ENCODE measurements at regions not wholly inside any gene's neighbourhood (a gene's known extent, or its start where the extent isn't known, plus 50 kb on each side); places are given as distances from the start of the nearest gene placed in this dataset.

- DNase-seq: no peak
Observed at GRCh38 chr2:48137829-48138228, 176.7 kb upstream of the FOXN2 start.

GRCh38 chr2:48138898-48139297 is 175.6 kb upstream of the FOXN2 start:
- no peak for DNase-seq

DNA sequence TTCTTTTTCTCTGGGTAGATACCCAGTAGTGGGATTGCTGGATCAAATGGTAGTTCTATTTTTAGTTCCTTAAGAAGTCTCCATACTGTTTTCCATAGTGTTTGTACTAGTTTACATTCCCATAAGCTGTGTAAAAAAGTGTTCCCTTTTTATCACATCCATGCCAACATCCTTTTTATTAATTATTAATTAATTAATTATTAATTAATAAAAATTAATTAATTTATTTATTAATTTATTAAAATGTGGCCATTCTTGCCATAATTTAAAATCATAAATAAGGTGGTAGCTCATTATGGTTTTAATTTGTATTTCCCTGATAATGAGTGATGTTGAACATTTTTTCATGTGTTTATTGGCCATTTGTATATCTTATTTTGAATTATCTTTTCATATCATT is 173.9 kb upstream of the FOXN2 start:
- DNase-seq: no peak

DNA sequence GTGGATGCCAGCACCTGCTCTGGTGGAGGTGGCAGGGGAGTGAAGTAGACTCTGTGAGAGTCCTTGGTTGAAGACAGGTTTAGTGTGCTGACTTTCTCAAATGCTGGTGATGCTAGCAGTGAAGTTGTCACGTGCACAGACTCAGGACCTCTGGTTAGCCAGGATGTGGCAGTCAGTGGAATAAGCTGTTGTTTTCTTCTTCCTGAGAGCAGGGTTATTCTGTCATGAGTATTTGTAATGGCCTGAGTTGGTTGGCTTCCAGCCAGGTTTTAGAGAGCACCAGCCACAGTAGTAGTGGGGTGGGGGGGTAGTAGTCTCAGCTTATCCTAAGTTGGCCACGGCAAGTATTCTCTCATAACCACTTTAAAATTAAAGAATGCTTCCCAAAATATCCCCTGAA is 169.7 kb upstream of the FOXN2 start:
- no peak for DNase-seq

GRCh38 chr2:48145845-48146452 is 168.5 kb upstream of the FOXN2 start:
- DNase-seq: no peak

- DNase-seq: no peak
Observed at GRCh38 chr2:48146552-48146951, 167.9 kb upstream of the FOXN2 start.

DNA sequence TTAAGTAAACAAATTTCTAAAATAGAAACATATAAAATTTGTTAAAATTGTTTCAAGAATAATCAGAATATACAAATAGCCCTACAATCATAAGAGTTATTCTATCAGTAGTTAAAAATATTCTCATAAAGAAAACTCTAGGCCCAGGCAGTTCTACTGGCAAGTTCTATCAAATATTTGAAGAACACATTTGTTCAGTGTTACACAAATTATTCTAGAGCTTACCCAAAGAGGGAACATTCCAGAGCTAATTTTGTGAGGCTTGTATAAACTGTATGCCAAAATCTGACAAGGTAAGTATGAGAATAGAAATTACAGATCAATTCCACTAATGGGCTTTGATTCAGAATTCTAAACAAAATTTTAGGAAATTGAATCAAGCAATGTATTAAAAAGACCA is 166.8 kb upstream of the FOXN2 start:
- no peak for DNase-seq

DNA sequence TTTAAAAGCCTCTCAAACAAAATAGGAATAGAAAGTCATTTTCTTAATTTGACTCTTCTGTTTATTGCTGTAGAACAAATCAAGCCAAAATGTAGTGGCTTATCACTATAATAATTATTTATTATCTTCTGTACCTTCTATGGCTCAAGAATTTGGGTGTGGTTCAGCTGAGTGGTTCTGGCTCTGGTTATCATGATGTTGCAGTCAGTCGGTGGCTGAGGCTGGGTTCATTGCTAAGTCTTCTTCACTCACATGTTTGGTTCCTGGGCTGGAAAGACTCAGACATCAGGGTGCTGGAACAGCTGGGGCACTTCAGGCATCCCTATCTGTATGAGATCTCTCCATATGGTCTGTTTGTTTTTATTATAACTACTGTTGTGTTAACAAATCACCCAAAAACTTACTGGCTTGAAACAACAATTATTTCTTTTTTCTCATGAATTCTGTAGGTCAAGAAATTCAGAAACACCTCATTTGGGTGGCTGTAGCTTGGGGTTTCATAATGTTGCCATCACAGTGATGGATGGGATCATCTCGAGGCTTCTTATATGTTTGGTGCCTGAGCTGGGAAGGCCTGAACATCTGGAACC is 165.5 kb upstream of the FOXN2 start:
- no peak for DNase-seq

DNA sequence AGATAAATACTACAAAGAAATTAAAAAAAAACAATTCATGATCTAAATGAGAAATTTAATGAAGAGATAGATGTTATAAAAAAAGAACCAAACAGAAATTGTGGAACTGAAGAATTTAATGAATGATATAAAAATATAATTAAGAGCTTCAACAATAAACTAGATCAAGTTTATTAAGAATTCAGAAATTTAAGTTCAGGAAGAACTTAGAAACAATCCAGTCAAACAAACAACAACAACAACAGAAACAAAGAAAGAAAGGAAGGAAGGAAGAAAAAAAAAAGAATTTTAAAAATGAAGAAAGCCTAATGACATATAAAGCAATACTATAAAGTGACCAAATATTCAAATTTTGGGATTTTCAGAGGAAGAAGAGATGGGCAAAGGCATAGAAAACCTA is 157.3 kb upstream of the FOXN2 start:
- DNase-seq: no peak

DNA sequence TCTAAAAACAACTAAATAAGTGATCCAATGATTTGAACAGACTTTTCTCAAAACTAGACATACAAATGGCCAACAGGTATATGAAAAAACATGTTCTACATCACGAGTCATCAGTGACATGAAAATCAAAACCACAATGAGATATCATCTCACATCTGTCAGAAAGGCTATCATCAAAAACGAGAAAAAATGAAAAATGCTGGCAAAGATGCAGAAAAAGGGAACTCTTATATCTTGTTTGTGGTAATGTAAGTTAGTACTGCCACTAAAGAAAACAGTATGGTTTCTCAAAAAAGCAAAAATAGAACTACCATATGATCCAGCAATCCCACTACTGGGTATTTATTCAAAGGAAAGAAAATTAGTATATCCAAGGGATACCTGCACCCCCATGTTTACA is 152.9 kb upstream of the FOXN2 start:
- no peak for DNase-seq

GRCh38 chr2:48162742-48163141 is 151.7 kb upstream of the FOXN2 start:
- DNase-seq: no peak

DNA sequence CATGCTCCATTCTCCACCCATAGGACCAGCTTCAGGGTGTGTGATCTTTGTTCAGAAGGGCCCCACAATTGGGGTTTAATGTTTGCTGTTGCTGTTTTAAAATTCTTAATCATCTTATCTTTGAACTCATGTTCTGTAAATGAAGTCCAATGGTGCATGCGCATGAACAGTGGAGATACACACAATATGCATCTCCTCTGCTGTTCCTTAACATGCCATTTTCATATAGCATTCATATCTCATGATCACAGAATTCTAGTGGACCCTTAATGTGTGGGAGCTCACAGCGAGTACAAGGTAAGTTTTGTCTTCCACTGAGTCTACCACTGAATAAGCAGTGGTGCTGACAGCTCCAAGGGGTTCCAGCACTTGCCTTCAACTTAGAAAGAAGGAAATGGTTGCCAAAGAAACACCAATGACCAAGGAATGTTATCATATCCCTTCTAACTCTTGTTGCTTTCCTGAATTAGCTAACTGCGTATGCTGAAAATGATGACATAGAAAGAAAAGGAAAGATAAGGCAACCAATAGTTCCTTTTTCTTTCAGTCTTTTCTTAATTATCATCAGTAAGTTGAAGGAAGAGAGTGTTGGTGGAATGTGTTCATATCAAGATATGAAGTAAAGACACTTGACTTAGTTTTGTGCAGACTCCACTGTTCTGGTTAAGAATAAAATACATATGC is 149.3 kb upstream of the FOXN2 start:
- DNase-seq: no peak

- no peak for DNase-seq
Observed at GRCh38 chr2:48169141-48169592, 145.3 kb upstream of the FOXN2 start.

GRCh38 chr2:48170281-48170680 is 144.2 kb upstream of the FOXN2 start:
- DNase-seq: no peak

GRCh38 chr2:48173141-48173540 is 141.3 kb upstream of the FOXN2 start:
- DNase-seq: no peak

GRCh38 chr2:48174503-48174902 is 140.0 kb upstream of the FOXN2 start:
- no peak for DNase-seq

DNA sequence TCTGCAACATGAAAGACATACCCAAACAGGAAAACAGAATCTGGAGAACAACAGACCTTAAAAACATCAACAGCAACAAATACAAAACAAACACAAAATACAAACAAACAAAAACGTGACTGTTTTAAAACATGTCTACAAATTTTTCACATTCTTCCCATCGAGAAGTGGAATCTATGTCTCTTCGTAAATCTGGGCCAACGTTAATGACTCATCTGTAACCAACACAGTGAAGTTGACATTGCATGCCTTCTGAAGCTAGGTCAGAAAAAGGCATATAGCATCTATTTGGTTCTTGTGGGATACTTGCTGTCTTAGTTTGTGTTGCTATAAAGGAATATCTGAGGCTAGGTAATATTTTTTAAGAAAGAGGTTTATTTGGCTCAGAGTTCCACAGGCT is 139.2 kb upstream of the FOXN2 start:
- DNase-seq: no peak

DNA sequence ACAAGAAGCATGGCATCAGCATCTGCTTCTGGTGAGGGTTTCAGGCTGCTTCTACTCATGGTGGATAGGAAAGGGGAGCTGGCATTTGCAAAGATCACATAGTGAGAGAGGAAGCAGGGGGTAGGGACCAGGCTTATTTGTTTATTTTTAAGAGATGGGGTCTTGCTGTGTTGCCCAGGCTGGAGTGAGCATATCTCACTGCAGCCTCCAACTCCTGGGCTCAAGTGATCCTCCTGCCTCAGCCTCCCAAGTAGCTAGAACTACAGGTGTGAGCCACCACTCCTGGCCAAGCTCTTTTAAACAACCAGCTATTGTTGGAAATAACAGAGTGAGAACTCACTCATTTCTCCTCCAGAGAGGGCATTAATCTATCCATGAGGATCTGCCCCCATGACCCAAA is 138.8 kb upstream of the FOXN2 start:
- no peak for DNase-seq

DNA sequence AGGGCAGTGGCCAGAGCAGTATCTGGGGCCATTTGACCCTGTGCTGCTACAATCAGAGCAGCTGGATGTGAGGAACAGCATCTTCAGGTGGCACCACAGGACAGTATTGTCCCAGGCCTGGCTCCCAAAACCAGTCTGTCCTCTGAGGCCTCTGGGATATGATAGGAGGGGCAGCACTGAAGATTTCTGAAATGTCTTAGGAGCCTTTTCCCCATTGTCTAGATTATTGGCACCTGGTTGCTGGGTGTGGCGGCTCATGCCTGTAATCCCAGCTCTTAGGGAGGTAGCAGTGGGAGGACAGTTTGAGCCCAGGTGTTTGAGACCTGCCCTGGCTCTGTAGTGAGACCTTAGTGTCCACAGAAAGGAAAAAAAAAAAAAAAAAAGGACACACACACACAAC is 137.6 kb upstream of the FOXN2 start:
- no peak for DNase-seq

DNA sequence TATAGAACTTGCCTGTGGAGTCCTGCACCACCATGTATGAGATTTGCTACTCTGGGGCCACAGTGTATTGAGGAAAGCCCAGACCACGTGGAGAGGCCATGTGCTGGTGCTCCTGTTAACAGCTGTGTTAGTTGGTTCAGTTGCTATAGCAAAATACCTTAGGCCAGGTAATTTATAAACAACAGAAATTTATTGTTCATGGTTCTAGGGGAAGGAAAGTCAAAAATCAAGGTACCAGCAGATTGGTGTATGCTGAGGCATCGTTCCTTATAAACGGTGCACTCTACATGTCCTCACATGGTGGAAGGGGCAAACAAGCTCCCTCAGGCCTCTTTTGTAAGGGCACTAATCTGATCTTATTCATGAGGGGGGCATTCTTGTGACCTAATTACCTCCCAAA is 135.9 kb upstream of the FOXN2 start:
- DNase-seq: no peak

- no peak for DNase-seq
Observed at GRCh38 chr2:48180557-48180956, 133.9 kb upstream of the FOXN2 start.

DNA sequence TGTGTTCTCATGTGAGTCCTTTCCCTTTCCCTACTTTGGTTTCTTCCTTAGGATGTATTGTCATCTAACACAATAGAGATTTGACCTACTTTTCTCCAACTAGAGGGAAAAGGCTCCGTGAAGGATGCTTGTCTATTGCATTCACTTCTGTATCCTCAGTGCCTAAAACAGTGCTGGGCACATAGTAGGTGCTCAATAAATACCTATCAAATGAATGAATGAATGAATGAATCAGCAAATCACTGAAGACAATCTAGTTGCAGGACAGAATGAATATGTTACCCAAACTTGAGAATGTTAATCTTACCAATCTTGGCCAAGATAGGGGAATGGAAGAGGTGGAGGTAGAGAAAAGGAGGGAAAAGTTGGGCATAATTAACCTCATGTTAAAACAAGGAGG is 131.2 kb upstream of the FOXN2 start:
- no peak for DNase-seq

- no peak for DNase-seq
Observed at GRCh38 chr2:48183991-48184390, 130.5 kb upstream of the FOXN2 start.

All from hypothalamus (tissue), 51 donors.